Gastrocnemius medialis (tissue), 4 donors: ENCODE measurements at regions not wholly inside any gene's neighbourhood (a gene's known extent, or its start where the extent isn't known, plus 50 kb on each side); places are given as distances from the start of the nearest gene placed in this dataset.
A peak's percentile ranks its signal among the peaks of the same experiment; 100 is the strongest.

Experiments
- ATAC-seq, 2 donors: fragments of 150-250 bp; one replicate each; pipeline ENCODE4 v1.9.1; 2016
- DNase-seq, 2 donors: peaks; one replicate each; pipeline ENCODE4 v3.0.0-alpha.2; 2019
- H3K27ac ChIP-seq, 4 donors: fragments of 200-600 bp; sonication (generic); 1 replicate in 1 of 4; 2 replicates in 3 of 4; pipeline ENCODE4 v1.5.1; 2016 to 2018; ENCODE audit warnings: mild to moderate bottlenecking in 2 of 4, moderate library complexity in 1 of 4
- H3K27me3 ChIP-seq, 3 donors: fragments of 200-600 bp; sonication (generic) in 2 of 3; 1 replicate in 1 of 3; 2 replicates in 2 of 3; pipeline versions ENCODE4 v1.5.1 to v1.6.0; 2016 to 2019; ENCODE audit warnings: mild to moderate bottlenecking in 1 of 3, moderate library complexity in 1 of 3
- H3K36me3 ChIP-seq, 2 donors: fragments of 200-600 bp; sonication (generic) in 1 of 2; one replicate each; pipeline ENCODE4 v1.5.1; 2017 to 2018
- H3K4me1 ChIP-seq, 2 donors: fragments of 200-600 bp; sonication (generic) in 1 of 2; one replicate each; pipeline ENCODE4 v1.5.1; 2016 to 2017; ENCODE audit warnings: mild to moderate bottlenecking in 2 of 2
- H3K4me3 ChIP-seq, 4 donors: fragments of 200-600 bp; sonication (generic) in 3 of 4; 1 replicate in 1 of 4; 2 replicates in 3 of 4; pipeline ENCODE4 v1.5.1; 2016 to 2019; ENCODE audit warnings: mild to moderate bottlenecking in 2 of 4
- H3K9me3 ChIP-seq, 3 donors: fragments of 200-600 bp; sonication (generic) in 2 of 3; 1 replicate in 1 of 3; 2 replicates in 2 of 3; pipeline ENCODE4 v1.5.1; 2016 to 2019
- CTCF ChIP-seq, 5 experiments: fragments of 450-650 bp in 3 of 5; fragments of 200-600 bp in 2 of 5; sonication (generic) in 2 of 5; IDR thresholded peaks in 4 of 5; conservative IDR thresholded peaks in 1 of 5; 1 replicate in 4 of 5; 2 replicates in 1 of 5; pipeline ENCODE4 v1.5.1; 2016 to 2019; ENCODE audit warnings: antibody characterized with exemption in 5 of 5, mild to moderate bottlenecking in 3 of 5, moderate library complexity in 3 of 5
- POLR2A ChIP-seq, 2 donors: fragments of 450-650 bp; IDR thresholded peaks; one replicate each; pipeline ENCODE4 v1.6.1; 2017; ENCODE audit warnings: antibody characterized with exemption in 2 of 2, mild to moderate bottlenecking in 2 of 2, moderate library complexity in 2 of 2
- in situ Hi-C, 4 donors: fragments of 200-750 bp; cut with MboI; loops; one replicate each; pipeline versions ENCODE4 v1.15.0 to v1.8.0; 2017; ENCODE audit warnings: low sequenced_read_pairs in 4 of 4
- intact Hi-C: fragments of 100-400 bp; cut with DNase I; formaldehyde crosslinking; loops from one replicate; pipeline ENCODE4 v1.15.1; 2023; ENCODE audit warnings: low total_unique reads

GRCh38 chr4:123943976-123944375 is 547.4 kb downstream of the SPRY1 start:
- peaks cover 0 to 5% of the 10 kb centered on the region in 2 donors for H3K4me1 ChIP-seq
- ATAC-seq (no peak), DNase-seq (no peak)
- H3K9me3 ChIP-seq, result no peaks in the 10 kb centered on the region
- intact Hi-C loops, result no loop called here
- no peaks in the 10 kb centered on the region for H3K36me3 ChIP-seq
- H3K4me3 ChIP-seq, result no peak overlapping the region
- TF ChIP-seq POLR2A (IDR thresholded peaks at IDR 0.05) (no peak), CTCF (IDR thresholded peaks at IDR 0.05 in 4 of 5, conservative IDR thresholded peaks at IDR 0.05 in 1 of 5) (no peak)
- H3K27ac ChIP-seq, result no peak overlapping the region
- no peaks in the 10 kb centered on the region for H3K27me3 ChIP-seq
- in situ Hi-C loops, result no loop called here

GRCh38 chr4:123945301-123945700 is 548.7 kb downstream of the SPRY1 start:
- Histone ChIP-seq H3K4me3 (no peak overlapping the region), H3K27ac (no peak overlapping the region), H3K27me3 (no peaks in the 10 kb centered on the region), H3K9me3 (no peaks in the 10 kb centered on the region), H3K4me1 (no peaks in the 10 kb centered on the region), H3K36me3 (no peaks in the 10 kb centered on the region)
- TF ChIP-seq POLR2A (IDR thresholded peaks at IDR 0.05), result no peak
- in situ Hi-C loops (no loop called here), intact Hi-C loops (no loop called here)
- no peak for DNase-seq
- ATAC-seq, result no peak

- H3K4me1 ChIP-seq, result no peaks in the 10 kb centered on the region
- no peak overlapping the region for H3K4me3 ChIP-seq
- no peaks in the 10 kb centered on the region for H3K9me3 ChIP-seq
- no peak for ATAC-seq
- H3K27ac ChIP-seq, result no peak overlapping the region
- no peak for DNase-seq
- no peak for TF ChIP-seq POLR2A (IDR thresholded peaks at IDR 0.05)
- no peak for TF ChIP-seq CTCF (IDR thresholded peaks at IDR 0.05 in 4 of 5, conservative IDR thresholded peaks at IDR 0.05 in 1 of 5)
- H3K36me3 ChIP-seq, result no peaks in the 10 kb centered on the region
- intact Hi-C loops (no loop called here), in situ Hi-C loops (no loop called here)
- no peaks in the 10 kb centered on the region for H3K27me3 ChIP-seq
Observed at GRCh38 chr4:123950530-123950929, 553.9 kb downstream of the SPRY1 start.

GRCh38 chr4:123952530-123953274 is 556.1 kb downstream of the SPRY1 start:
- Histone ChIP-seq H3K27me3 (no peaks in the 10 kb centered on the region), H3K9me3 (no peaks in the 10 kb centered on the region), H3K4me3 (no peak overlapping the region), H3K36me3 (no peaks in the 10 kb centered on the region), H3K27ac (no peak overlapping the region), H3K4me1 (no peaks in the 10 kb centered on the region)
- DNase-seq (no peak), ATAC-seq (peak in 1 of 2 donors; percentile 64)
- intact Hi-C loops (no loop called here), in situ Hi-C loops (no loop called here)
- no peak for TF ChIP-seq POLR2A (IDR thresholded peaks at IDR 0.05)
- TF ChIP-seq CTCF (IDR thresholded peaks at IDR 0.05 in 4 of 5, conservative IDR thresholded peaks at IDR 0.05 in 1 of 5), result no peak

- Histone ChIP-seq H3K27me3 (no peaks in the 10 kb centered on the region), H3K27ac (no peak overlapping the region), H3K4me3 (peak overlapping the region in 1 of 4 donors; percentile 13), H3K4me1 (no peaks in the 10 kb centered on the region), H3K36me3 (no peaks in the 10 kb centered on the region), H3K9me3 (no peaks in the 10 kb centered on the region)
- TF ChIP-seq CTCF (IDR thresholded peaks at IDR 0.05 in 4 of 5, conservative IDR thresholded peaks at IDR 0.05 in 1 of 5) (no peak), POLR2A (IDR thresholded peaks at IDR 0.05) (no peak)
- intact Hi-C loops, result no loop called here
- DNase-seq, result no peak
- ATAC-seq, result no peak
- in situ Hi-C loops, result no loop called here
Observed at GRCh38 chr4:123953566-123953965, 557.0 kb downstream of the SPRY1 start.
